ENCODE measurements at regions not wholly inside any gene's neighbourhood (a gene's known extent, or its start where the extent isn't known, plus 50 kb on each side); places are given as distances from the start of the nearest gene placed in this dataset.

DNA sequence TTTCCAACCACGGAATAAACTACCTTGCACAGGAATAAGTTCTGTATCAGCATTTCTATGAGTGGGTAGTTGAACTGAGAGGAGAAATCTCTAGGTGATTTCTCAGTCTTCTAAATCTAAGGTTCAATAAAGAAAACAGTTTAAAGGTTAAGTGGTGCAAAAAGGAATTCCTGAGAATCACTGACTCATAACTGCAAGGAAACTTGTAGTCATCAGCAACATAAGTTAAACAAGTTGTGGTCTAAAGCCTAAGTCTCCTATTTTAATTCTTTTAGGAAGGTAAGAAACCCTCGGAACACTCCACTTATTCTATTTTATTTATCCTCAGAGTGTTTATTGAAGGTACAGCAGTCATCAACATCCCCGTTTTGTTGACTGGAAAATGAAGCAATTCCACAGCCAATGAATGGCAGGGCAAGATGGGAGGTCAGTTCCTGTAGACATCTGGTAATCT, 92.4 kb upstream of the PIK3CG start:
- Histone ChIP-seq H3K23me2 (ENCODE audit: insufficient read length, low read depth, low read length, poor library complexity, severe bottlenecking) (no peaks in the 10 kb centered on the region), H3K4me2 (ENCODE audit: insufficient read depth, insufficient read length, low read length) (no peak overlapping the region), H3K23ac (ENCODE audit: insufficient read length, low read depth, low read length) (no peak overlapping the region), H3K9ac (ENCODE audit: extremely low read depth, insufficient read length, low read length) (no peak overlapping the region), H3K79me2 (ENCODE audit: insufficient read depth, low read length) (no peaks in the 10 kb centered on the region), H3T11ph (ENCODE audit: low read length) (no peak overlapping the region), H3K14ac (ENCODE audit: insufficient read depth, low read length) (no peak overlapping the region), H3K4me1 (ENCODE audit: insufficient read depth, low read length) (peaks cover 5% of the 10 kb centered on the region; the same call in 1 of the 2 replicates), H2BK12ac (ENCODE audit: insufficient read length, low read depth, low read length) (no peak overlapping the region), H2AK5ac (ENCODE audit: insufficient read length, low read length) (no peak overlapping the region), H3K79me1 (ENCODE audit: insufficient read depth, low read depth, low read length, poor library complexity, severe bottlenecking) (no peaks in the 10 kb centered on the region), H3K27ac (ENCODE audit: insufficient read length, low read depth, low read length) (no peak overlapping the region), H3K4ac (ENCODE audit: low read depth, low read length) (no peak overlapping the region), H3K56ac (ENCODE audit: insufficient read length, low read depth, low read length) (no peak overlapping the region), H2BK120ac (ENCODE audit: low read depth, low read length, poor library complexity, severe bottlenecking) (no peak overlapping the region), H2AFZ (ENCODE audit: low read length) (no peak overlapping the region), H2BK5ac (ENCODE audit: insufficient read length, low read length) (no peak overlapping the region), H4K8ac (replicated peaks; ENCODE audit: insufficient read length, low read depth, low read length) (no peak overlapping the region), H2BK20ac (ENCODE audit: low read depth, low read length, poor library complexity, severe bottlenecking) (no peak overlapping the region), H4K20me1 (ENCODE audit: control insufficient read depth, insufficient read depth, insufficient read length) (no peaks in the 10 kb centered on the region), H2BK15ac (ENCODE audit: low read depth, low read length) (no peak overlapping the region), H4K91ac (ENCODE audit: insufficient read length, low read depth, low read length) (no peak overlapping the region), H3K27me3 (ENCODE audit: insufficient read depth, low read length) (no peaks in the 10 kb centered on the region), H3K18ac (ENCODE audit: insufficient read length, low read depth, low read length) (no peak overlapping the region), H3K9me3 (ENCODE audit: control insufficient read depth, low read depth, low read length) (no peaks in the 10 kb centered on the region), H4K5ac (ENCODE audit: insufficient read length, low read depth, low read length) (no peak overlapping the region)
- TF ChIP-seq CTCF (conservative IDR thresholded peaks at IDR 0.05) = no peak
- H3K9me3 Mint-ChIP-seq = no peaks in the 10 kb centered on the region
- no peaks in the 10 kb centered on the region; the same call in 1 of the 2 replicates for H3K27me3 Mint-ChIP-seq (ENCODE audit: low read depth)
- WGBS (ENCODE audit: extremely low coverage, insufficient read length, low lambda C conversion rate) = no CpG with 5 or more reads among the region's 3 CpGs
- H3K27ac Mint-ChIP-seq = no peak overlapping the region
- H3K4me3 Mint-ChIP-seq = no peak overlapping the region
- DNase-seq = no peak
- no peaks in the 10 kb centered on the region for H3K36me3 Mint-ChIP-seq (ENCODE audit: insufficient read depth in 1 of 3, low read depth in 3 of 3)
- peaks cover 13 to 15% of the 10 kb centered on the region in 2 experiments for H3K4me1 Mint-ChIP-seq
